ENCODE measurements at regions not wholly inside any gene's neighbourhood (a gene's known extent, or its start where the extent isn't known, plus 50 kb on each side); places are given as distances from the start of the nearest gene placed in this dataset.

DNA sequence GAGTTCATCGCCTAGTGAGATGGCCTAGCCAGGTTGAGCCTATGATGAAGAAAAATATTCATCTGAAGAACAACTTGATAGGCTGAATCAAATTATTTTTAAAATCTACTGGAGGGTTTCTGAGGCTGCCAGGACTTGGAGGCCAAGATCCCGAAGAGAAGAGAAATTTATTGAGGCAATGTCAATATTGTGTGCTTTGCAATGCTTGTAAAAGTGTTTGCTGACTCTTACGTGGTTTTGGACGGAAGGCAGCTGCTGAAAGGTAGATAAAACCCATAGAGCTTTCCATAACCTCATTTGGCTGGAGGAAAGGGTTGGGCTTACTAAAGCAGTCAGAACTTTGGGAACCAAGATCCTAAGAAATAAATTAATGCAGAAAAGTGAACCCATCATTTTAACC lies 361.0 kb upstream of the IL12A start:
- DNase-seq (ENCODE audit: low read depth), result no peak
- Histone ChIP-seq H3K36me3 (ENCODE audit: control insufficient read depth, insufficient read depth, low read length, severe bottlenecking) (no peaks in the 10 kb centered on the region), H3K4me3 (ENCODE audit: low read length) (no peak overlapping the region), H3K4me1 (ENCODE audit: control insufficient read depth, insufficient read depth, low read length) (no peaks in the 10 kb centered on the region), H3K9me3 (ENCODE audit: control insufficient read depth, low read length) (no peaks in the 10 kb centered on the region), H3K27me3 (replicated peaks; ENCODE audit: control insufficient read depth, insufficient read depth, low read length) (no peaks in the 10 kb centered on the region), H3K9ac (ENCODE audit: low read length) (no peak overlapping the region)

DNA sequence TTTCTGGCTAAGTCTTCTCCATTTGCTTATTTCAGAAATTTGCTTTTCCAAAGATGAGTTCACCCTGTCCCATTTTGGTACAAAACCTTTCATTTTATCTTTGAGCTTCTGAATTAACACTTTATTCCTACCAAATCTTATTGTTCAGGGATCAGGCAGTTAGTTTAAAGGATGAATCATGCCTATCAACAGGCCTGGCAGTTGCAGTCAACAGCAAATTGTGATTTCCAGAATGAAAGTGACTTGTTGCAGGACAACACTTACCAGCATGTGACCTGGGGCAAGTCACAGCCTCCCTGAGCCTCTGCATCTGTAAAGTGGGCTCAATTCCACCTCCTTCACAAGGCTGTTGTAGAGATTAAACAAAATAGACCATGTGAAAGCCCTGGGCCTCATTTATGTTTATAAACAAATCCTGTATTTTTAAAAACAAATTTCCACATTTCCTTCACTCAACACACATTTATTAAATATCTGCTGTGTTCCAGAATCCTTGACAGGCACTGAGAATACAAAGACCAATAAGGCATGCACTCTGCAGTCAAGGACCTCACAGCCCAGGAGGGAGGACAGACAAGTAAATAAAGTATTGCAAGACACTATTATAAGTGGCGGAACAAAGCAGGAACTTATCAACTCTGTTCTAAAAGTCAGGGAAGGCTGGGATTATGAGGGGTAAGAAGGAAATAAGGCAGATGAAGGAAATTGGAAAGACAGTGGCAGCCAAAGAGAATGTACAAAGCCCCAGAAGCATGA lies 359.1 kb upstream of the IL12A start:
- no peak overlapping the region for H3K9ac ChIP-seq (ENCODE audit: low read length)
- no peak overlapping the region for H3K4me3 ChIP-seq (ENCODE audit: low read length)
- no peak for DNase-seq (ENCODE audit: low read depth)
- peaks cover 3% of the 10 kb centered on the region for H3K4me1 ChIP-seq (ENCODE audit: control insufficient read depth, insufficient read depth, low read length)
- no peaks in the 10 kb centered on the region for H3K36me3 ChIP-seq (ENCODE audit: control insufficient read depth, insufficient read depth, low read length, severe bottlenecking)
- H3K9me3 ChIP-seq (ENCODE audit: control insufficient read depth, low read length), result no peaks in the 10 kb centered on the region
- no peaks in the 10 kb centered on the region for H3K27me3 ChIP-seq (replicated peaks; ENCODE audit: control insufficient read depth, insufficient read depth, low read length)

DNA sequence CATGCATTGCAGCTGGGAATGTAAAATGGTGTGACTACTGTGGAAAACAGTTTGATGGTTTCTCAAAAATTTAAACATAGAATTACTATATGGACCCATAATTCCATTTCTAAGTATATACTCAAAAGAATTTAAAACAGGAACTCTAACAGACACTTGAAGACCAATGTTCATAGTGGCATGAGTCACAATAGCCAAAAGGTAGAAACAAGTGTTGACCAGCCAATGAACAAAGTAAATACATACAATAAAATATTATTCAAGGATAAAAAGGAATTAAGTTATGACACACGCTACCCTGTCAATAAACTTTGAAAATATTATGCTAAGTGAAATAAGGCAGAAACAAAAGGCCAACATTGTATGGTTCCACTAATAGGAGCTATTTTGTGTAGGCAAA lies 357.4 kb upstream of the IL12A start:
- Histone ChIP-seq H3K9me3 (ENCODE audit: control insufficient read depth, low read length) (no peaks in the 10 kb centered on the region), H3K27me3 (replicated peaks; ENCODE audit: control insufficient read depth, insufficient read depth, low read length) (no peaks in the 10 kb centered on the region), H3K9ac (ENCODE audit: low read length) (no peak overlapping the region), H3K36me3 (ENCODE audit: control insufficient read depth, insufficient read depth, low read length, severe bottlenecking) (no peaks in the 10 kb centered on the region), H3K4me1 (ENCODE audit: control insufficient read depth, insufficient read depth, low read length) (peaks cover 12% of the 10 kb centered on the region), H3K4me3 (ENCODE audit: low read length) (no peak overlapping the region)
- no peak for DNase-seq (ENCODE audit: low read depth)

DNA sequence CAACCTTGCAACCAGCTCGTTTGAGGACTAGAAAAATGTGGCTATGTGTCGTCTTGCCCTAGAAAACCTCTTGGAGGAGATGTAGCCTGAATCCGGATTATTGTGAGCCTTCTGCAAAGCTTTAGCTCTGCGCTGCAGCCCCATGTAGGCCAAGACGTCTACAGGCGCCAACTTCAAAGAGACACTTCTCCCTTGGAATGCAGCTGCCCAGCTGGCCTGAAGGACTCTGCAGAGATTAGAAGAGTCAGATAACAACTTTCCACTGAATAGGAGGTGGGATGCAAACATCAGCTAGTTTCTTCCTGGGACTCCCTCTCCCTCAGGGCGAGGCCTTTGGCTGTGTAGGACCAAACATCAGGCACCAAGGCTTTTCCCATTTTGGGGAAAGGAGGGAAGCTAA lies 356.5 kb upstream of the IL12A start:
- no peaks in the 10 kb centered on the region for H3K27me3 ChIP-seq (replicated peaks; ENCODE audit: control insufficient read depth, insufficient read depth, low read length)
- peaks cover 16% of the 10 kb centered on the region for H3K4me1 ChIP-seq (ENCODE audit: control insufficient read depth, insufficient read depth, low read length)
- H3K9ac ChIP-seq (ENCODE audit: low read length), result no peak overlapping the region
- no peak for DNase-seq (ENCODE audit: low read depth)
- H3K4me3 ChIP-seq (ENCODE audit: low read length), result no peak overlapping the region
- no peaks in the 10 kb centered on the region for H3K36me3 ChIP-seq (ENCODE audit: control insufficient read depth, insufficient read depth, low read length, severe bottlenecking)
- no peaks in the 10 kb centered on the region for H3K9me3 ChIP-seq (ENCODE audit: control insufficient read depth, low read length)

DNA sequence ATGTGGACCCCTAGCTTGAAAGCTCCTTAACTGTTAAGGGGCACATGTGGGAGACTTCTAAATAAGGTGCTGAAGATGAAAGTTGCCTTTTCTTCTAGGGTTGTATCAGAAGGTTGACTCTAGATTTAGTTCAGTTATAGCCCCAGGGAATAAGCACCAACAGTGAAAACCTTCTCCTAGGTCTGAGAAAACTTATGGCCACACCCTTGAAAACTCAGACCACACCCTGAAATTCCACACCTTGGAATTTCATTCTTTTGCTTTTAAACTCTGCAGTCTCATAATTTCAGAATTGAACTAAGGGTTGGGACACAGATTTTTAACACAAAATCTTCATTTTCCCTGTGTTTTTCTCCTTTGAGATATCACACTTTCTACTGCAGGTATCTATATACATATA lies 355.8 kb upstream of the IL12A start:
- Histone ChIP-seq H3K36me3 (ENCODE audit: control insufficient read depth, insufficient read depth, low read length, severe bottlenecking) (no peaks in the 10 kb centered on the region), H3K4me3 (ENCODE audit: low read length) (no peak overlapping the region), H3K27me3 (replicated peaks; ENCODE audit: control insufficient read depth, insufficient read depth, low read length) (no peaks in the 10 kb centered on the region), H3K9me3 (ENCODE audit: control insufficient read depth, low read length) (no peaks in the 10 kb centered on the region), H3K9ac (ENCODE audit: low read length) (no peak overlapping the region), H3K4me1 (ENCODE audit: control insufficient read depth, insufficient read depth, low read length) (peaks cover 23% of the 10 kb centered on the region)
- no peak for DNase-seq (ENCODE audit: low read depth)

DNA sequence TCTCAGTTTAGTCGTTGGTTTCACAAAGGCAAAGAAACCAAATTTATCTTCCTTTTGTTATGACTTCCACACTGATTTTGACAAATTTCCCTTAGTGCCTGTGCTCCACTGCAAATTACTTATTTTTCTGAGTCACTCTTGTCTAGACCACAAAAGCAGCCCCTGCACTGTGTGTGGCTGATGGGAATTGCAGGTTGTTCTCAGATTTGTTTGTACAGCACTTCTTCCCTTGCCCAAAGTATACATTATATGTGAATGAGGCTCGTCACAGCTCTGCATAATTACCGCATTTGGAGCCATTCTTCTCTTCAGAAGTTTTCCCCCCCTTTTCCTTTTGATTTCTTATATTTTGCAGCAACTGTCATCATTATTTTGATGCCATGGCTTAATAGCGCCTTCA lies 354.2 kb upstream of the IL12A start:
- no peaks in the 10 kb centered on the region for H3K9me3 ChIP-seq (ENCODE audit: control insufficient read depth, low read length)
- no peaks in the 10 kb centered on the region for H3K36me3 ChIP-seq (ENCODE audit: control insufficient read depth, insufficient read depth, low read length, severe bottlenecking)
- no peak overlapping the region for H3K4me3 ChIP-seq (ENCODE audit: low read length)
- H3K9ac ChIP-seq (ENCODE audit: low read length), result no peak overlapping the region
- H3K4me1 ChIP-seq (ENCODE audit: control insufficient read depth, insufficient read depth, low read length), result peaks cover 30% of the 10 kb centered on the region
- H3K27me3 ChIP-seq (replicated peaks; ENCODE audit: control insufficient read depth, insufficient read depth, low read length), result no peaks in the 10 kb centered on the region
- DNase-seq (ENCODE audit: low read depth), result peak; percentile 54

DNA sequence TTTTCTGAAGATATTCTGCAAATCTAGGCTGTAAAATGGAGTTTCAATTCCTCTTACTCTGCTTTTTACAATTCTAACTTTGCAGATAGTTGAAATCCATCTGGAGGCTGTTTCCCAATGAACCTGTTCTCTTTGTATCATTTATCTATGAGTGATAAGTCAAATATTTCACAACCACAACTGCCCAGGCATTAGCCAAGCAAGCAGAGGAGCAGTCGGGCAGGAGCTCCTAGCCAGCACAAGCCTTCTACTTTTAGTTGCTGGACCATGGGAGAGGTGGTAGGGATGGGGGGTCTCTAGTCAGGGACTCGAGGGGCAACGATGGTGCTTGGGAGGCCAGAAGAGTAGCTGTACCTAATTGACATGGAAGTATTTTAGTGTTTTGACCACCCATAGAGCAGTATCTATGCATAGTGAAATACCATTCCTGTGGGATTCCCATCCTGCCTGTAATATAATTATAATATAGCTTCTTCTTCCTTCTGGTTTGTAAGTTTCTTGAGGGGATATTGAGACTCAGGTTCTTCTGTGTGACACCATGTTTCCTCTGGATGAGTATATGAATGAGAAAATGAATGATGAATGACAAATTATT lies 353.5 kb upstream of the IL12A start:
- H3K4me3 ChIP-seq (ENCODE audit: low read length), result no peak overlapping the region
- no peaks in the 10 kb centered on the region for H3K9me3 ChIP-seq (ENCODE audit: control insufficient read depth, low read length)
- no peaks in the 10 kb centered on the region for H3K27me3 ChIP-seq (replicated peaks; ENCODE audit: control insufficient read depth, insufficient read depth, low read length)
- H3K36me3 ChIP-seq (ENCODE audit: control insufficient read depth, insufficient read depth, low read length, severe bottlenecking), result no peaks in the 10 kb centered on the region
- peaks cover 30% of the 10 kb centered on the region for H3K4me1 ChIP-seq (ENCODE audit: control insufficient read depth, insufficient read depth, low read length)
- H3K9ac ChIP-seq (ENCODE audit: low read length), result no peak overlapping the region
- DNase-seq (ENCODE audit: low read depth), result peak; percentile 23

DNA sequence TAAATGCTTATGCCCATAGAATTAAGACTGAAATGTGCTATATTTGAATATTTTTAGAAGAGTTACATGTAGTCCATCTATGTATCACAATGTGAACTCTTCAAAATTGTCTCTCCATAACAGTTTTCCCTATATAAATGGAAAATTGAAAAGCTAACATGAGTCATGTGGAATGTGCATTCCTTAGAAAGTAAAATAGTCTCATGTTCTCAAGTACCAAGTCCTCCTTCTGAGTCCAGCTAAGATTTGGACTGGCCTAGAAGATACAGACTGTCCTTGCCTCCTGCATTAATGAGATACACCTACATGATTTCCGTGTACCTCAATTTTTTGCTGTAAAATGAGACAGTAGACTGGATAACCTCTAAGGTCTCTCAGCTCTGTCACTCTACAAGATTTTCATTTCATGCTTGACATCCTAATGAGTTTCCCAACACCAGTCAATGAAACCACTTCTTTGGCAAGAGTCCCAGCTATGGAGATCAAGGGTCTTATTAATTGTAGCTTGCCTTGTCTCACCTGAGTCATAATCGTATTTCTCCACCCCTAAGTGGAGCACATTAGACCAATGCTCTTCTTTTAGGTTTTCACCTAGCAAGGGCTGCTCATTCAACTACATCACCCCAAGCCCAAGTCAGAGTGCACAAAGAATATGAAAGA lies 350.6 kb upstream of the IL12A start:
- no peak overlapping the region for H3K4me3 ChIP-seq (ENCODE audit: low read length)
- no peaks in the 10 kb centered on the region for H3K9me3 ChIP-seq (ENCODE audit: control insufficient read depth, low read length)
- no peaks in the 10 kb centered on the region for H3K36me3 ChIP-seq (ENCODE audit: control insufficient read depth, insufficient read depth, low read length, severe bottlenecking)
- H3K9ac ChIP-seq (ENCODE audit: low read length), result no peak overlapping the region
- peaks cover 30% of the 10 kb centered on the region for H3K4me1 ChIP-seq (ENCODE audit: control insufficient read depth, insufficient read depth, low read length)
- H3K27me3 ChIP-seq (replicated peaks; ENCODE audit: control insufficient read depth, insufficient read depth, low read length), result no peaks in the 10 kb centered on the region
- peak; percentile 73 for DNase-seq (ENCODE audit: low read depth)

DNA sequence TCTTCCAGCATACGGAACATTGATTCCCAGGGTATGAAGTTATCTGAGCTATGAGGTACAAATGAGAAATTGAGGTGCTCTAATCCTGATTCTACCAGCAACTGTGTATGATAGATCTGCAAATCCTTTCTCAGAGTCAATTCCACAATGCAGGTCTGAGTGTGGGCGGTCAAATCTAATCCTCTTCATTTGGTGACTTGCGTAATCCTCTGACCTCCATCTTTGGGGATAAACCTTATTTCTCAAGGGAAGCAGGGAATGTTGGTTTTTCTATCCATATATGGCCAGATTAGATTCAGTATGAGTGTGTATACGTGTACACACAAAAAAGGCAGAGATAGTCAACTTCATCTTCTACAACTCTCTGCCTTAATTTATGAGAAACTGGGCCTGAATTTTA lies 348.4 kb upstream of the IL12A start:
- Histone ChIP-seq H3K36me3 (ENCODE audit: control insufficient read depth, insufficient read depth, low read length, severe bottlenecking) (no peaks in the 10 kb centered on the region), H3K4me1 (ENCODE audit: control insufficient read depth, insufficient read depth, low read length) (peaks cover 21% of the 10 kb centered on the region), H3K9ac (ENCODE audit: low read length) (no peak overlapping the region), H3K9me3 (ENCODE audit: control insufficient read depth, low read length) (no peaks in the 10 kb centered on the region), H3K4me3 (ENCODE audit: low read length) (no peak overlapping the region), H3K27me3 (replicated peaks; ENCODE audit: control insufficient read depth, insufficient read depth, low read length) (no peaks in the 10 kb centered on the region)
- DNase-seq (ENCODE audit: low read depth), result no peak

DNA sequence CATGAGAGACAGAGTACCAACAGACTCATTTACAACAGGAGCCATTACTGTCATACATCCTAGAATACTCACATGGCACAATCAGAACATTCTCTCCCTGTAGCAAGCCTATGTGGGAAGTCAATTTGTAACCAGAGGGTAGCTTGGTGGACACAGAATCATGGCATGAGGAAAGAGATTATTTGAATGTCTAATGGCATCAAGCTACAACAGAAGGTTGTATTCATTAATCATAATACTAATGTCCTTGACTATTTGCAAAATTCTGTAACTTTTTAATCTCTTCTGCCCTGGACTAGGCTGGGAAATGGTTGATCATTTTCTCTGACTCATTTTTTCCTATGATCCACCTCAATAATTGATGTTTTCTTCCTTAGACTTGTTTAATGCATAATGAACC lies 345.2 kb upstream of the IL12A start:
- Histone ChIP-seq H3K27me3 (replicated peaks; ENCODE audit: control insufficient read depth, insufficient read depth, low read length) (no peaks in the 10 kb centered on the region), H3K9me3 (ENCODE audit: control insufficient read depth, low read length) (no peaks in the 10 kb centered on the region), H3K4me1 (ENCODE audit: control insufficient read depth, insufficient read depth, low read length) (peaks cover 13% of the 10 kb centered on the region), H3K9ac (ENCODE audit: low read length) (no peak overlapping the region), H3K4me3 (ENCODE audit: low read length) (no peak overlapping the region), H3K36me3 (ENCODE audit: control insufficient read depth, insufficient read depth, low read length, severe bottlenecking) (no peaks in the 10 kb centered on the region)
- no peak for DNase-seq (ENCODE audit: low read depth)

DNA sequence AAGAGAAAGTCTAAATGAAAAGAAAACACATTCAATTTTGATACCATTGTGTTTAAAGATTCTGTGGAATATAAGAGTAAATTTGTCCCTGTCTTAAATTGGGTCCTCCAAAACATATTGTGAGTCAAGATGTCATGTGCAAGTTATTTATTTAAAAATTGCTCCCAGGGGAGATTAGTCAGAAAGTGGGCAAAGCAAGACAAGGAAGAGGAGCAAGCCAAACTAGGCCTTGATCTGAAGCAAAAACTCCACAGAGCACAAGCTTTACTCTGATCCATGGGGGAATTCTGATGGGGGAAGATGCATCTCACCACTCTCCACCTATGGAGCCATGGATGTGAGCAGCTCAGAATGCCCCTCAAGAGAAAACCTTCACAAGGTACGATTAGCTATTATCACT lies 342.8 kb upstream of the IL12A start:
- Histone ChIP-seq H3K36me3 (ENCODE audit: control insufficient read depth, insufficient read depth, low read length, severe bottlenecking) (no peaks in the 10 kb centered on the region), H3K4me3 (ENCODE audit: low read length) (peak overlapping the region; percentile 8), H3K9ac (ENCODE audit: low read length) (no peak overlapping the region), H3K4me1 (ENCODE audit: control insufficient read depth, insufficient read depth, low read length) (peaks cover 12% of the 10 kb centered on the region), H3K27me3 (replicated peaks; ENCODE audit: control insufficient read depth, insufficient read depth, low read length) (no peaks in the 10 kb centered on the region), H3K9me3 (ENCODE audit: control insufficient read depth, low read length) (no peaks in the 10 kb centered on the region)
- DNase-seq (ENCODE audit: low read depth), result peak; percentile 29

Measured in adipocyte (in vitro differentiated cells).